H1 (cell line): ENCODE measurements at regions not wholly inside any gene's neighbourhood (a gene's known extent, or its start where the extent isn't known, plus 50 kb on each side); places are given as distances from the start of the nearest gene placed in this dataset.

Source experiments
- EZH2 ChIP-seq: fragments of 200-600 bp; sonication (generic); IDR thresholded peaks from 2 replicates; pipeline ENCODE4 v1.7.1; 2012; ENCODE audit warnings: low read depth, mild to moderate bottlenecking, moderate library complexity, low read length, inconsistent platforms; ENCODE audit not compliant: severe bottlenecking
- NRF1 ChIP-seq: IDR thresholded peaks from 2 replicates; pipeline ENCODE4 v1.6.1; 2011; ENCODE audit warnings: mild to moderate bottlenecking, low read depth, low read length, improper control_type of control experiment
- POLR2A ChIP-seq, 2 experiments: IDR thresholded peaks; 1 replicate in 1 of 2; 2 replicates in 1 of 2; pipeline ENCODE4 v1.6.1; 2011; ENCODE audit warnings: low read depth in 2 of 2, low read length in 2 of 2, mild to moderate bottlenecking in 2 of 2; ENCODE audit errors: control extremely low read depth in 1 of 2
- POLR2AphosphoS5 ChIP-seq: IDR thresholded peaks from 2 replicates; pipeline ENCODE4 v1.6.1; 2011; ENCODE audit warnings: low read depth, low read length
- RFX5 ChIP-seq: IDR thresholded peaks from 2 replicates; pipeline ENCODE4 v1.6.1; 2011; ENCODE audit warnings: low read depth, low read length, improper control_type of control experiment, borderline replicate concordance
- TAF1 ChIP-seq: IDR thresholded peaks from 2 replicates; pipeline ENCODE4 v1.6.1; 2011; ENCODE audit warnings: mild to moderate bottlenecking, low read depth, low read length
- TF ChIP-seq, protein P1 (sequence below), 3 experiments: IDR thresholded peaks; 1 replicate in 2 of 3; 2 replicates in 1 of 3; pipeline versions ENCODE4 v1.5.1 to v1.6.1; 2011; ENCODE audit warnings: low read length in 3 of 3, mild to moderate bottlenecking in 3 of 3, inconsistent platforms in 2 of 3, low read depth in 1 of 3, moderate library complexity in 1 of 3; ENCODE audit not compliant: insufficient read depth in 1 of 3; ENCODE audit errors: control extremely low read depth in 1 of 3

DNA sequence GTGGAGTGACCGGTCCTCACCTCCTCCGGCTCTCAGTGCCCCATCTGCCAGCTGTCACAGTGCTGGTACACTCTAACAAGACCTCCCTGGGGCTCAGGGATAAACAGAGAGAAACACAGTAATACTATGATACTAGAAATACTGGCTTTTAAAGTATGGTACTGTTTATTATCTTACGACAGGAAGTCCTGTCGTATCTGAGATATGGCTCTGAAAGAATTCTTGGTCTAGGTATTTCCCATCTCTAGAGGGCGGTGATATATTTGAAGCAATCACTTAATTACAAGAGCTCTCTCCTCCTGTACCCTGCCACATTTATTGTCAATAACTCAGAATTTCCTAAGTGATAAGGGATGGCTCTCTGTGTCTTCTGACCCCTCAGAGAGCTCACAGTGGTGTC, 119.1 kb downstream of the RRM1 start:
- TF ChIP-seq NRF1 (no peak), POLR2A (IDR thresholded peaks at IDR 0.05; ENCODE audit: control extremely low read depth in 1 of 2, low read depth in 2 of 2, low read length in 2 of 2) (no peak), TAF1 (no peak), EZH2 (no peak), RFX5 (no peak), POLR2AphosphoS5 (no peak)
- TF ChIP-seq, protein P1, sequence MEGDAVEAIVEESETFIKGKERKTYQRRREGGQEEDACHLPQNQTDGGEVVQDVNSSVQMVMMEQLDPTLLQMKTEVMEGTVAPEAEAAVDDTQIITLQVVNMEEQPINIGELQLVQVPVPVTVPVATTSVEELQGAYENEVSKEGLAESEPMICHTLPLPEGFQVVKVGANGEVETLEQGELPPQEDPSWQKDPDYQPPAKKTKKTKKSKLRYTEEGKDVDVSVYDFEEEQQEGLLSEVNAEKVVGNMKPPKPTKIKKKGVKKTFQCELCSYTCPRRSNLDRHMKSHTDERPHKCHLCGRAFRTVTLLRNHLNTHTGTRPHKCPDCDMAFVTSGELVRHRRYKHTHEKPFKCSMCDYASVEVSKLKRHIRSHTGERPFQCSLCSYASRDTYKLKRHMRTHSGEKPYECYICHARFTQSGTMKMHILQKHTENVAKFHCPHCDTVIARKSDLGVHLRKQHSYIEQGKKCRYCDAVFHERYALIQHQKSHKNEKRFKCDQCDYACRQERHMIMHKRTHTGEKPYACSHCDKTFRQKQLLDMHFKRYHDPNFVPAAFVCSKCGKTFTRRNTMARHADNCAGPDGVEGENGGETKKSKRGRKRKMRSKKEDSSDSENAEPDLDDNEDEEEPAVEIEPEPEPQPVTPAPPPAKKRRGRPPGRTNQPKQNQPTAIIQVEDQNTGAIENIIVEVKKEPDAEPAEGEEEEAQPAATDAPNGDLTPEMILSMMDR (IDR thresholded peaks at IDR 0.05; ENCODE audit: control extremely low read depth in 1 of 3, insufficient read depth in 1 of 3, low read depth in 1 of 3, low read length in 3 of 3) = no peak
